WTC11 (cell line): ENCODE measurements at regions not wholly inside any gene's neighbourhood (a gene's known extent, or its start where the extent isn't known, plus 50 kb on each side); places are given as distances from the start of the nearest gene placed in this dataset.

Experiments
- ATAC-seq: fragments of 200-7000 bp; cut with Tn5 transposase; 2 replicates; pipeline ENCODE4 v1.10.0; 2021; ENCODE audit warnings: mild to moderate bottlenecking, moderate library complexity
- CTCF ChIA-PET: fragments of 300-600 bp; sonication (Branson Sonifier 250); formaldehyde crosslinking; loops from one replicate; lab custom pipeline; 2021; ENCODE audit warnings: antibody characterized with exemption; lab: Charles Lee
- POLR2A ChIA-PET: fragments of 350-600 bp; sonication (Branson Sonifier 250); formaldehyde crosslinking; loops from one replicate; lab custom pipeline; 2021; ENCODE audit warnings: antibody characterized with exemption; lab: Charles Lee
- DNase-seq: peaks from one replicate; pipeline ENCODE4 v3.0.0; 2021; ENCODE audit warnings: low spot score
- H3K27ac Mint-ChIP-seq: 2 replicates; pipeline ENCODE4 v1.8.0; 2021; ENCODE audit warnings: mixed read lengths
- H3K27me3 Mint-ChIP-seq: 2 replicates; pipeline ENCODE4 v1.8.0; 2021; ENCODE audit warnings: low read depth, mild to moderate bottlenecking, moderate library complexity, mixed read lengths
- H3K36me3 Mint-ChIP-seq: 2 replicates; pipeline ENCODE4 v1.8.0; 2021; ENCODE audit warnings: mixed read lengths
- H3K4me1 Mint-ChIP-seq: 2 replicates; pipeline ENCODE4 v1.8.0; 2022; ENCODE audit warnings: mixed read lengths
- H3K4me3 Mint-ChIP-seq: 2 replicates; pipeline ENCODE4 v1.8.0; 2021; ENCODE audit warnings: mild to moderate bottlenecking, moderate library complexity, mixed read lengths
- H3K9me3 Mint-ChIP-seq: 2 replicates; pipeline ENCODE4 v1.8.0; 2021; ENCODE audit warnings: mixed read lengths
- E2F4 ChIP-seq: sonication (generic); formaldehyde crosslinking; IDR thresholded peaks from 2 replicates; pipeline ENCODE4 v1.8.1; 2022; ENCODE audit warnings: low read depth, mild to moderate bottlenecking, moderate library complexity, missing genetic modification reagents, borderline replicate concordance
- ELF4 ChIP-seq: sonication (generic); formaldehyde crosslinking; IDR thresholded peaks from 2 replicates; pipeline ENCODE4 v1.8.1; 2022; ENCODE audit warnings: low read depth, mild to moderate bottlenecking, moderate library complexity, missing genetic modification reagents
- ETV6 ChIP-seq: sonication (generic); formaldehyde crosslinking; IDR thresholded peaks from 2 replicates; pipeline ENCODE4 v1.8.1; 2022; ENCODE audit warnings: mild to moderate bottlenecking, missing genetic modification reagents
- IRF1 ChIP-seq: sonication (generic); formaldehyde crosslinking; IDR thresholded peaks from 2 replicates; pipeline ENCODE4 v1.8.0; 2023; ENCODE audit warnings: missing genetic modification reagents
- MAX ChIP-seq: sonication (generic); formaldehyde crosslinking; IDR thresholded peaks from 2 replicates; pipeline ENCODE4 v1.8.0; 2022; ENCODE audit warnings: mild to moderate bottlenecking, missing genetic modification reagents
- NR1H2 ChIP-seq: sonication (generic); formaldehyde crosslinking; IDR thresholded peaks from 2 replicates; pipeline ENCODE4 v1.9.0; 2021; ENCODE audit warnings: mild to moderate bottlenecking, moderate library complexity, missing genetic modification reagents
- NR3C1 ChIP-seq: sonication (generic); formaldehyde crosslinking; conservative IDR thresholded peaks from 2 replicates; pipeline ENCODE4 v1.8.1; 2023; ENCODE audit warnings: low read depth, mild to moderate bottlenecking, missing genetic modification reagents
- OVOL2 ChIP-seq: fragments of 250-450 bp; sonication (Bioruptor Pico); IDR thresholded peaks from 2 replicates; pipeline ENCODE4 v1.9.0; 2021; ENCODE audit warnings: mild to moderate bottlenecking, borderline replicate concordance
- TEAD4 ChIP-seq: sonication (generic); formaldehyde crosslinking; IDR thresholded peaks from 2 replicates; pipeline ENCODE4 v1.8.0; 2022; ENCODE audit warnings: mild to moderate bottlenecking, missing genetic modification reagents
- USF2 ChIP-seq: sonication (generic); formaldehyde crosslinking; IDR thresholded peaks from 2 replicates; pipeline ENCODE4 v1.8.1; 2023; ENCODE audit warnings: mild to moderate bottlenecking, missing genetic modification reagents, moderate library complexity
- ZNF219 ChIP-seq: sonication (generic); formaldehyde crosslinking; IDR thresholded peaks from 2 replicates; pipeline ENCODE4 v1.8.0; 2023; ENCODE audit warnings: missing genetic modification reagents, mild to moderate bottlenecking, borderline replicate concordance
- ZNF232 ChIP-seq: sonication (generic); formaldehyde crosslinking; IDR thresholded peaks from 2 replicates; pipeline ENCODE4 v1.8.0; 2022; ENCODE audit warnings: mild to moderate bottlenecking, missing genetic modification reagents
- ZNF263 ChIP-seq: sonication (generic); formaldehyde crosslinking; IDR thresholded peaks from 2 replicates; pipeline ENCODE4 v1.8.1; 2022; ENCODE audit warnings: low read depth, mild to moderate bottlenecking, moderate library complexity, missing genetic modification reagents
- ZNF281 ChIP-seq: sonication (generic); formaldehyde crosslinking; IDR thresholded peaks from 2 replicates; pipeline ENCODE4 v1.8.0; 2023; ENCODE audit warnings: mild to moderate bottlenecking, missing genetic modification reagents
- ZNF396 ChIP-seq: fragments of 250-450 bp; sonication (Bioruptor Pico); IDR thresholded peaks from 2 replicates; pipeline ENCODE4 v1.8.0; 2021; ENCODE audit warnings: mild to moderate bottlenecking, moderate library complexity, borderline replicate concordance
- ZNF512 ChIP-seq: sonication (generic); formaldehyde crosslinking; IDR thresholded peaks from 2 replicates; pipeline ENCODE4 v1.8.1; 2022; ENCODE audit warnings: missing genetic modification reagents, borderline replicate concordance

- DNase-seq: no peak
- H3K27me3 Mint-ChIP-seq: peaks cover 86% of the 10 kb centered on the region
Measured at GRCh38 chr14:79991866-79992265, 219.4 kb downstream of the DIO2 start.

GRCh38 chr14:79989990-79990389, 221.3 kb downstream of the DIO2 start:
- 0 out of 2 replicates have a peak, but pooled peaks cover 10% of the 10 kb centered on the region for H3K36me3 Mint-ChIP-seq
- POLR2A ChIA-PET: no interaction called here
- H3K27ac Mint-ChIP-seq: no peak overlapping the region
- DNase-seq (no peak), ATAC-seq (no peak)
- H3K9me3 Mint-ChIP-seq: peaks cover 41% of the 10 kb centered on the region
- no peak for TF ChIP-seq ZNF512 (CRISPR knock-in tag)
- TF ChIP-seq ZNF281 (CRISPR knock-in tag): no peak
- TF ChIP-seq E2F4 (CRISPR knock-in tag): no peak
- TF ChIP-seq ZNF263: no peak
- TF ChIP-seq NR3C1 (CRISPR knock-in tag): no peak
- no peak for TF ChIP-seq OVOL2
- H3K4me3 Mint-ChIP-seq: no peak overlapping the region
- no peaks in the 10 kb centered on the region for H3K4me1 Mint-ChIP-seq
- H3K27me3 Mint-ChIP-seq: peaks cover 74% of the 10 kb centered on the region
- CTCF ChIA-PET: no interaction called here

More at GRCh38 chr14:79991866-79992265, 219.4 kb downstream of the DIO2 start:
- Mint-ChIP-seq H3K27ac (no peak overlapping the region), H3K4me1 (no peaks in the 10 kb centered on the region)
- no peak for TF ChIP-seq ETV6 (CRISPR knock-in tag)
- TF ChIP-seq ELF4 (CRISPR knock-in tag): no peak
- no peak for TF ChIP-seq ZNF219
- no peak for TF ChIP-seq ZNF396 (CRISPR knock-in tag)
- TF ChIP-seq NR1H2: no peak
- TF ChIP-seq MAX (CRISPR knock-in tag): no peak
- no peak for TF ChIP-seq TEAD4 (CRISPR knock-in tag)
- TF ChIP-seq IRF1 (CRISPR knock-in tag): no peak
- no peak for TF ChIP-seq ZNF232 (CRISPR knock-in tag)
- no peak for TF ChIP-seq USF2
- no peak for TF ChIP-seq E2F4 (CRISPR knock-in tag)
- TF ChIP-seq, all 79 proteins: peak for 0
- POLR2A ChIA-PET: interaction anchor here (0.6 kb wide), 1 partner anchor 1044 kb away, joined by 8 read pairs; no protein-coding TSS in a partner anchor
- H3K4me3 Mint-ChIP-seq: no peak overlapping the region
- 0 out of 2 replicates have a peak, but pooled peaks cover 10% of the 10 kb centered on the region for H3K36me3 Mint-ChIP-seq
- peaks cover 27% of the 10 kb centered on the region for H3K9me3 Mint-ChIP-seq
- ATAC-seq: no peak
- CTCF ChIA-PET: no interaction called here
